ENCODE measurements at regions not wholly inside any gene's neighbourhood (a gene's known extent, or its start where the extent isn't known, plus 50 kb on each side); places are given as distances from the start of the nearest gene placed in this dataset.

DNA sequence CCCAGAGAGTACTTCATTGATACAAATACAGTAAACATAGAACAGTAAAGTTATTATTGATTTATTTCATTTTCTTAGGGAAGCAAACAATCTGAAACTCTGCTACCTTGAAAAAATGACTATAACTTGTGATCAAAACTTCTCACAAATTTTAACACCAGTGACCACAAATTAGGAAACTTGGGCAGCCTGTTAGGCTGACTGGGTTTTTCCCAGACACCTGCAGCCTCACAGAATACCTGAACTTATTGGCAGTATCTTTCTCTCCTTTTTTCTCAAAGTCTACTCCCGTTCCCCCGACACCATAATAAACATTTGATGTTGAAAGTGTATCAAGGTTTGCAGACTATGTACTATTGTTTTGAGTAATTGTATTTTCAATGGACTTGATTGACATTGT is 360.5 kb downstream of the LMO7 start:
- TF ChIP-seq CTCF (conservative IDR thresholded peaks at IDR 0.05) (no peak), EZH2 (IDR thresholded peaks at IDR 0.05; ENCODE audit: low read depth) (no peak)
